Tongue (tissue), 1 donor: ENCODE measurements at regions not wholly inside any gene's neighbourhood (a gene's known extent, or its start where the extent isn't known, plus 50 kb on each side); places are given as distances from the start of the nearest gene placed in this dataset.
A peak's percentile ranks its signal among the peaks of the same experiment; 100 is the strongest.

Experiments used
- DNase-seq: peaks from one replicate; pipeline ENCODE4 v3.0.0-alpha.2; 2015

DNA sequence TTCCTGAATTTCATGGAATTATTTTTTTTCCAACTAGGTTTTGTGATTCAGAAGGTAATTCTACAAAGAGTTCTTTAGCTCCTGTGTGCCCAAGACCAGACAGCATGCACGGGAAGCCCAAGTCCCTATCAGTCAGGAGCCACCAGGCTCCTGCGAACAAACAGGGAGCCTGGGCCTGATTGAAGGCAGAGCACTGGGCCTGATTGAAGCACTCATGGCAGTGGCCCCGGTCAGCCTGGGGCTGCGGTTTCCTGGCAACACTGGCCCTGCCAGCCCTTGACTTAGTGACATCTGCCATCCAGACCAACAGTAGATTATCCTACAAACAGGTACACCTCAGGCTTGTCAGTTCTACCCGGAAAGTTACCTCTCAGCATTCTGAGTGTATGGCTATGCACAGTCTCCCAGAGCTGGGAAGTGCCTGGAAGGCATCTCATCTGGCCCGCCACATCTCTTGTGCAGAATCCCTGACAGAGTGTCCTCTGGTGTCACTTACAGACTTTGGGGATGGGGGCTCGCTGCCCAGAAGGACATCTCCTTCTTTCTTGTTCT lies 133.8 kb downstream of the VEGFA start:
- no peak for DNase-seq

DNA sequence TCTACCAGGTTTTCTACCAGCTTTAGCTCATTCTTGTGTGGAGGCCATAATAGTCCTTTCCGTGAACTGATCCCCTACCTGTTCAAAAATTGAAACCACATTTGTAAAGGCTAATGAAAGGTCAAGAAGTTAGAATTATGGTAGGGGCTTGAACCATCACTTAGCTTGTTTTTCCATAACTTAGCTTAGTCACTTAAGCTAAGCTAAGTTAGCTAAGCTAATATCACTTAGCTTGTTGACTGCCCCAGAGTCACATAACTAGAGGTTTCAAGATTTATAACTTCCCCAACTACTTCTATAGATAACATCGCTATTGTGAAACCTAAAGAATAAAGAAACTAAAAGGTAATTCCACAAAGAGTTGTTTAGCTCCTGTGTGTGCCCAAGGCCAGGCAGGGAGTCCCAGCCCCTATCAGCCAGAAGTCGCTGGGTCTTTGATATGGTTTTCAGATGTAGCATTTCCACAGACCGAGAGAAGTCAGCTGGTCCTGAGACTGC lies 131.8 kb downstream of the VEGFA start:
- DNase-seq = no peak

DNA sequence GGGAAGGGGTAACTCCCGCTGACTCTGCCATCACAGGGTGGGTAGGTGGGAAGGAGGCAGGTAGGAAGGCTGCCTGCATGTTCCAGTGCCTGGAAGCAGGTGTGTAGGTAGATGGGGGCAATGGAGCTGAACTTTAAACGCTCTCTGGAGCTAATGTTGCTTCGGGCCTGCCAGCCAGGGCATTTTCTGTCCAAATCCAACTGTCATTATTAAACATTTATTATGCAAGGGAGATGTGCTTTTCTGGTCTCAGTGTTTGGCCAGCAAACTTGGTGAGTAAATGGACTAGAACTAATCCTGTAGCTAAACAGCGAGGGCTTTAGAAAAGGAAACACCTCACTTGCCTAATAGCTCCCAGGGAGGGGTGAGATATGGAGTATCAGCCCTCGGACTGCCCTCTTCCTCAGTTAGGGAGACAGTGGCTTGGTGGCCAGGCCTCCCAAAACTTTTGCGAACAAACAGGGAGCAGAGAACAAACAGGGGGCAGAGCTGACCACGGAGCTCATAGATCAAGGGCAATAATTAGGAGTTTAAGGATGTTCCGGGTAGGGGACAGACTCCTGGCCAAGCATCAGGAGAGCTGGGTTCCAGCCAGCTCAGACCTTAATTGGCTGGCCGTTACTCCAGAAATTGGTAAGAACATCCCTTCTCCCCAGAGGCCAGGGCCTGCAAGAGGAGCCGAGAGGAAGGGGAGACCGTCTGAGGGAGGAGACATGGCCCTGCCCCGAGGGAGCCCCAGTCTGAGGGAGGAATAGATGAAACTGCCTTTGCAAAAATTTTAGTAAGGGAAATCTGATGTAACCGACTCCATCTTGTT lies 131.1 kb downstream of the VEGFA start:
- peak; percentile 50 for DNase-seq

GRCh38 chr6:43900560-43900915 lies 130.5 kb downstream of the VEGFA start:
- no peak for DNase-seq

- DNase-seq = no peak
Observed at GRCh38 chr6:43899830-43900229, 129.8 kb downstream of the VEGFA start.

DNA sequence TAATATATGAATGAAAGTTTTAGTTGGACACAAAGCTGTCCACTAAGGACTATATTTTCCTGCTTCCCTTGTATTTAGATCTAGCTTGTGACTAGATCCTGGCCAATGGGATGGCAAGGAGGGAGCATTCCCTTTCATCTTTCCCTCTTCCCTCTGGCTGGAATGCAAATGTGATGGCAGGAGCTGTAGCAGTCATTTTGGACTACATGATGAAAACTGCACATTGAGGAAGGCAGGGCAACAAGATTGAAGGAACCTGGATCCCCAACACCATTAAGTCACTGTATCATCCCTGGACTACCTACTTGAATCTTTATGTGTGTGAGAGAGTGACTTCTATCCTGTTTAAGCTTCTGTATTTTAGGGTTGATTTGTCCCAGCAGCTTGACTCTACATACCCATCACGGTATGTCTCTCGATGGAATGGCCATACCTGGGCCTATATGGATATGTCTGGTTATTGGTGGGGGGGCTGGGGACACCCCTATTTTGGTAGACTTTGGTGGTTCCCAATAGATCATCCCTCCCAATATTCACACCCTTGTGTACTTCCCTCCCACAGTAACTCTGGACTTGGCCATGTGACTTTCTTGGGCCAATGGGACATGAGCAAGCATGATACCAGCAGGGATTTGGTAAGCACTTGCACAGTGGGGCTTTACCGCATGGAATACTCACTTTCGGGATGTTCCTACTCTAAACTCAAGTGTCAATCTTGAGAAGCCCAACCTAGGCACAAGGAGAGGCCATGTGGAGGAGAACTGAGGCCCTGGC lies 128.5 kb downstream of the VEGFA start:
- no peak for DNase-seq

- peak; percentile 57 for DNase-seq
Observed at GRCh38 chr6:43897571-43898302, 127.7 kb downstream of the VEGFA start.

DNA sequence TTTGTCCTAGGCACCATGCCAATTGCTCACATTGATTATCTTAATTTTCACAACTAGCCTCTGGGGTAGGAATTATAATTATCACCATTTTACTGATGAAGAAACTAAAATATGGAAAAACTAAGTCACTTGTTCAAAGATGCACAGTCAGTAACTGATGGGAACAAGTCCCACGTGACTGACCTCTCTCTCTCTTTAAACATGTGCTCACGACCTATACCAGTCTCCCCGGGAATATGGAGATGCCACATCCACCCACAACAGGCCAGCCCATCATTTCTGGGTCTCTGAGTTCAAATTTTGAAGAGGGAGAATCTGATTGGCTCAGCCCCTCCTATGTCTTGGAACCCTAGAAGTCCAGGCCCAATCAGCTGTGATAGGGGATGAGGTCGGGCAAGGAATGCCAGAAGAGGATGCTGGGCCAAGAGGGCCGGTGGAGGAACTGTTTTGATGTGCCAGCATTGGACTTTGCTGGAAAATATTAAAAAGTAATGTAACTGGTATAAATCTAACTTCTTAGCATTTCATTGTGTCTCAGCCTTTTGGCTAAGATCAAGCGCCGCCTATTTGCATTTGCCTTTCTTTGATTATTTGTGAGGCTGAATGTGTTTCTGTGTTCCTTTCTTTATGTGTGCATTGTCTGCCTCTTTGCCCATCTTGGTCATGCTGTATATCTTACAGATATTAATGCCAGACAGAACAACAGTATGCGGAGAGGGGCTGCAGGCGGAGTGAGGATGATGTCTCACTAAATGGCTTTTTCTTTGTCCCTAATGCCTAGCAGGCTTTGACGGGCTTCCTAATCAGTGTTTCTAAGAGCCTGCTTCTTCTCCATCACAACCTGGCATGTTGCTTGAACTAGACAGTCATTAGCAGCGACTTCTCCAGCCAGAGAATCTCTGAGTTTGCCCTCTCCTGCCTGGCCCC lies 126.6 kb downstream of the VEGFA start:
- DNase-seq = peak; percentile 42

- peak; percentile 78 for DNase-seq
Observed at GRCh38 chr6:43895656-43896328, 125.8 kb downstream of the VEGFA start.

DNA sequence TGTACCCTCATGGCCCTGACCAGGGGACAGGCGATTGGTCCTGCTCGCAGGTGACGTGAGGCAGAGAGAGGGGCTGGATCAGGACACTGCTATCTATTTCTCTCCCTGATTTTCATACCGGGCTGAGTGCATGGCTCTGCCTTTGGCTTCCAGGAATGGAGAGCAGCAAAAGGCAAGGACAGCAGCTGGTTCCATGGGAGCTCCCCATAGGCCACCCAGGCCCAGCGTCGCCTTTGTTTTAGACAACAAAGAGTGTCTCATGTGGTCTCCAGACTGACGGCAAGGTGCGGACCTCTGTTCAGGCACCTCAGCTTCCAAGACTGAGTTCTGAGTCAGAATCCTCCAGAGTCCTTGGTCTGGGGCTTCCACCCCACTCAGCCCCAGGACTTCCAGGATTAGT lies 123.1 kb downstream of the VEGFA start:
- no peak for DNase-seq

DNA sequence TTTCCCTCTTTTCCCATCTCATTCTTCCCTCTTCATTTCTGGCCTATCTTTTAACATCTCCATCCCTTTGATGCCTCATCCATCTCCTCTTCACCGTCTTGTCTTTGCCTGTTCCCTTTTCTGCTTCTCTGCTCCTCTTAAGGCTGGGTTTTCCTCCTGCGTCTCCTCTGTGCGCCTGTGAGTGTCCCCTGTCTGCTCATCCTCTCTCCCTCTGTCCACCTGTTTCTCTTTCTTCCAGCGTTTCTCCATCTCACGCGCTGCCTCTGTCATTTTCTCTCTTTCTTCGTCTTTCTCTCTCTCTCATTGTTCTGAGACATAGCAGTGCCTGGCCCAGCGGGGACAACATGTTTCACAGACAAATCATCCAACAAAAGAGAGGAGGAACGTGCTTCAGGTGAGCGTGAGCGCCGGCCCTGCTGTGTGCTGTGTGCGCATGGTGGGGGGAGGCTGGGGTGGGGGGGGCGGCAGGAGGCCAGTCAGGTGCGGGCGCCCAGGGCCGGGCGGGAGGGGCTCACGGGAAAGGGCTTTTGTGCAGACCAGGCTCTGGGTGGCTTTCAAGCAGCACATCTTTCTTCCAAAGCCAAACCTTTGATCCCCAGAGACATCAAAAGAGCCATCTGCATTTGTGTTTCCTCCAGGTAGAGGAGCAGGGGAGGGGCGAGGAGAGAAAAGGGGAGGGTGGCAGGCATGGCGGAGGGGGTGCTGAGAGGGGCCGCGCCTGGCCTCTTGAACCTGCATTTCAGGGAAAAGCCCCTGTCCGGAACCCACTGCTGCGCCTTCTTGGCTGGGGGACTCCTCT lies 121.3 kb downstream of the VEGFA start:
- DNase-seq = no peak

GRCh38 chr6:43890197-43891062 lies 120.4 kb downstream of the VEGFA start:
- DNase-seq = no peak

- no peak for DNase-seq
Observed at GRCh38 chr6:43887906-43888683, 118.1 kb downstream of the VEGFA start.

GRCh38 chr6:43887340-43887858 lies 117.4 kb downstream of the VEGFA start:
- DNase-seq = no peak

DNA sequence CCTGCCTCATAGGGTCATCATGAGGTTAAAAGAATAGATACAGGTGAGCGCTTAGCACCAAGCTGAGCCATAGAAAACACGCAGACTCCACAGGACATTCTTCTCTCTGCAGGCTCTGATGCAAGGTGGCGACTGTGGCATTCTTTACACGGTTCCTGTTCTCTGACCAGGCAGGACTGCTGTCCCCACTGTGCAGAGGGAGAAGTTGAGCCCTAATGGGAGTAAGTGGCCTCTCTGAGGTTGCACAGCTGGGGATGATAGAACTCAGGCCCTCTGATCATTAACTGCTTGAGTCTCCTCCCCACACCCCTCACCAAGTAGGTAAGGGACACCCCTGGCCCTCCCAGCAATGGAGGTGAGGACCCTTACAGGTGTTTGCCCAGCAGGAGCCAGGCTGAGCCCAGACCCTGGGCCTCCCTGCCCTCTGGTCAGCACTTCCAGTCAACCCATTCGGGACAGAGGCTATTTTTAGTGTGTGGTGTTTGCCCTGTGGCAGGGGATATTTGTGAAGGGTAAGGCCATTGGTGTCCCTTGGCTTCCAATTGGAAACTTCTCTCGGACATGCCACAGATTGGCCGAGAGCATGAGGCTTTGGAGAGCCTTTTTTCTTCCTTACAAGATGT lies 116.8 kb downstream of the VEGFA start:
- no peak for DNase-seq

GRCh38 chr6:43886067-43886461 lies 116.1 kb downstream of the VEGFA start:
- no peak for DNase-seq

GRCh38 chr6:43885399-43886066 lies 115.5 kb downstream of the VEGFA start:
- DNase-seq = no peak
